GM23248 (cell line): ENCODE measurements at regions not wholly inside any gene's neighbourhood (a gene's known extent, or its start where the extent isn't known, plus 50 kb on each side); places are given as distances from the start of the nearest gene placed in this dataset.

ENCODE experiments used
- EZH2 ChIP-seq: fragments of 200-600 bp; sonication (generic); IDR thresholded peaks from 2 replicates; pipeline ENCODE4 v1.6.1; 2018; ENCODE audit warnings: antibody characterized with exemption, mild to moderate bottlenecking; ENCODE audit not compliant: insufficient read depth, poor library complexity, severe bottlenecking
- EZH2phosphoT487 ChIP-seq: fragments of 200-600 bp; sonication (generic); IDR thresholded peaks from 2 replicates; pipeline ENCODE4 v1.6.1; 2018; ENCODE audit warnings: antibody characterized with exemption, moderate library complexity, mild to moderate bottlenecking, low read depth; ENCODE audit not compliant: insufficient read depth

- TF ChIP-seq EZH2phosphoT487 (no peak), EZH2 (no peak)
These were observed 54.3 kb upstream of the JPH3 start for GRCh38 chr16:87548046-87548445.
